AG04449 (cell line): ENCODE measurements at regions not wholly inside any gene's neighbourhood (a gene's known extent, or its start where the extent isn't known, plus 50 kb on each side); places are given as distances from the start of the nearest gene placed in this dataset.

ENCODE experiments used
- CTCF ChIA-PET: fragments of 350-600 bp; formaldehyde crosslinking; extraction: SDS; loops from one replicate; lab custom pipeline; 2021; ENCODE audit warnings: antibody characterized with exemption; lab: Yijun Ruan, JAX
- POLR2A ChIA-PET: fragments of 400-600, 350-600 bp; formaldehyde crosslinking; extraction: SDS; loops from one replicate; lab custom pipeline; 2020; ENCODE audit warnings: antibody characterized with exemption, inconsistent platforms; lab: Yijun Ruan, JAX
- DNase-seq: peaks from one replicate; pipeline ENCODE4 v3.0.0-alpha.2; 2010; ENCODE audit warnings: low read depth, low spot score
- H3K4me3 ChIP-seq: 2 replicates; pipeline ENCODE4 v1.5.1; 2011; ENCODE audit warnings: low read depth, mild to moderate bottlenecking, control low read depth, low read length
- TF ChIP-seq, protein P1 (sequence below): IDR thresholded peaks from one replicate; pipeline ENCODE4 v1.5.1; 2011; ENCODE audit warnings: mild to moderate bottlenecking, moderate library complexity, low read length, control low read depth, inconsistent platforms; ENCODE audit not compliant: insufficient read depth; ENCODE audit errors: missing control alignments

DNA sequence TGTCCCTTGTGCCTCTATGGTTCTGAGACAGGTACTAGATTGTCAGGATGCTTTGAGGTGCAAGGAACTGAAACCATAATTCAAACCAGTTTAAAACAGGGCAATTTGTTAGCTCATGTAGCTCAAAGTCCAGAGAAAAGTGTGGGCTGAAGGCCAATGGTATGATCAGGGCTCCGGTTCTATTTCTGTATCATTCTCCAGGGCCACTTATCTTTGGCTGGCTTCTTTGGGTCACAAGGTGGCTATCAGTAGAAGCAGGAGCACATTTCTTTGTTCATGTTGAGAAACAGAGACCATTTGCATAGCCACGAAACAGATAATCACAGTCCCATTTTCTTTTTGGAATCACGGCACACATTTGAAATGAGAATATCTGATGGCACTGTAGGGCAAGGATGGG is 294.9 kb downstream of the ETNK1 start:
- ChIA-PET POLR2A (no interaction called here), CTCF (no interaction called here)
- DNase-seq: no peak
- no peak overlapping the region for H3K4me3 ChIP-seq
- TF ChIP-seq, protein P1, sequence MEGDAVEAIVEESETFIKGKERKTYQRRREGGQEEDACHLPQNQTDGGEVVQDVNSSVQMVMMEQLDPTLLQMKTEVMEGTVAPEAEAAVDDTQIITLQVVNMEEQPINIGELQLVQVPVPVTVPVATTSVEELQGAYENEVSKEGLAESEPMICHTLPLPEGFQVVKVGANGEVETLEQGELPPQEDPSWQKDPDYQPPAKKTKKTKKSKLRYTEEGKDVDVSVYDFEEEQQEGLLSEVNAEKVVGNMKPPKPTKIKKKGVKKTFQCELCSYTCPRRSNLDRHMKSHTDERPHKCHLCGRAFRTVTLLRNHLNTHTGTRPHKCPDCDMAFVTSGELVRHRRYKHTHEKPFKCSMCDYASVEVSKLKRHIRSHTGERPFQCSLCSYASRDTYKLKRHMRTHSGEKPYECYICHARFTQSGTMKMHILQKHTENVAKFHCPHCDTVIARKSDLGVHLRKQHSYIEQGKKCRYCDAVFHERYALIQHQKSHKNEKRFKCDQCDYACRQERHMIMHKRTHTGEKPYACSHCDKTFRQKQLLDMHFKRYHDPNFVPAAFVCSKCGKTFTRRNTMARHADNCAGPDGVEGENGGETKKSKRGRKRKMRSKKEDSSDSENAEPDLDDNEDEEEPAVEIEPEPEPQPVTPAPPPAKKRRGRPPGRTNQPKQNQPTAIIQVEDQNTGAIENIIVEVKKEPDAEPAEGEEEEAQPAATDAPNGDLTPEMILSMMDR: no peak

DNA sequence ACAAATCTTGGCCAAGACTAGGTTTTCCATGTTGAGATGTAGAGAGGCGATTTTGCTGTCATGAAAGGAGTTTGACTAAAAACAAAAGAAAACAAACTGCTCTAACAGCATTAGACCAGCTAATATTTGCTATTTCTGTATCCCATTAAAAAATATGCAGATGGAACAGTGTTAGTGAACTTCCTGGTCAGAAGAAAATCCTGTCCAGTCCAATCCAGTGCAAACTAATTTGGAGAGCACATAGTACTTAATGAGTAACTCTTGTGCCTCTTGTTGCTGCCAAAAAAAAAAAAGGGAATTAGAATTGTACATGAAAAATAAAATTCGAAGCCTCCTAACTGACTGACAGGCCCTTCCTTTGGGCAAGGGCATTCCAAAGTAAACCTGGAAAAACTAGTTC is 298.8 kb downstream of the ETNK1 start:
- TF ChIP-seq, protein P1: no peak

DNA sequence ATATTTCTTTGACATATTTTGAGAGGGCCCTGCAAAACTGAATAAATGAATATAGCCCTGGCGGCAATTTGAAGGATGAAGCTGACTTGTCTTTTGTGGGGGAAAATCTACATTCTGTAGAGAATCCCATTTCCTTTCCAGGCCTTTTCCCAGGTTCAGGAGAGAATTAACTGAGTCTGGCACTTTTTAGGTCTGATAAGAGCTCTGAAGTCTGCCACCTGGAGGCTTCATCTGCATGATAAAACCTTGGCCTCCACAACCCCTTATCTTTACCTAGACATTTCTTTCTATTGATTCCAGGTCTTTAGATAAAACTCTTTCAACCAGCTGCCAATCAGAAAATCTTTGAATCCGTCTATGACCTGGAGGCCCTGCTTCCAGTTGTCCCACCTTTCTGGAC is 299.4 kb downstream of the ETNK1 start:
- CTCF ChIA-PET: no interaction called here
- POLR2A ChIA-PET: no interaction called here

More for the DNA sequence above, 298.8 kb downstream of the ETNK1 start:
- POLR2A ChIA-PET: no interaction called here
- CTCF ChIA-PET: no interaction called here
- no peak overlapping the region for H3K4me3 ChIP-seq
- DNase-seq: no peak

DNA sequence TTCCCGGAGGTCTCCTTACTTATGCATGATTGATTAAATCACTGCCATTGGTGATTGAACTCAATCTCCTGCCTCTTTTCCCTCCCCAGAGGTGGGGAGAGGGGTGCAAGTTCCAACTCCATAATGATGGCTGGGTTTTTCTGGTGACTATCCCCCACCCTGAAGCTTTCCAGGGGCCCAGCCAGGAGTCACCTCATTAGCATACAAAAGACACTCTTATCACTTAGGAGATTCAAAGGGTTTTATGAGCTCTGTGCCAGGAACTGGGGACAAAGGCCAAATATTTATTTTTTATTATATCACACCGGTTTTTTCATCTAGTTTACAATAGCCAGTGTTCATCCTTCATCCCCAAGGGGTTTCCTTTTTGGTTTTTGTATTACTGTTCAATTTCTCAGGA is 300.7 kb downstream of the ETNK1 start:
- POLR2A ChIA-PET: no interaction called here
- DNase-seq: no peak

More for the DNA sequence above, 299.4 kb downstream of the ETNK1 start:
- TF ChIP-seq, protein P1: no peak
- no peak overlapping the region for H3K4me3 ChIP-seq
- DNase-seq: no peak

DNA sequence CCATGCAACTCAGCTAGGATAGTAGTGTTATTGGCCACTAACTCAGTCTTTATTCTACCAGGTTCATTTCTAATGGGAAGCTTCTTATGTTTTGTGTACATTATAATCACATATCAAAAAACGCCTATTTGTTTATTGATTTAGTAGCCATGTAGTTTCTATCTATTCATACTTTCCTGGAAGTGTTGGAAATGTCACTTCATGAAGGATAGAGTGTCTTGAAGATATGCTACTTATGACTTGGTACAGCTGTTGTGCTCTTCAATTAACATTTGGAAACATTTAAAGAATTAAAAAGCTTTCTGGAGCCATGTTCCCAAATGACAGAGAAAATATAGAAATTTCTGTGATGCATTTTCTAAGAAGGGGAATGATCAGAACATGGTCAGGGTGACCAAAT is 307.5 kb downstream of the ETNK1 start:
- ChIA-PET POLR2A (no interaction called here), CTCF (no interaction called here)
- DNase-seq: no peak
- TF ChIP-seq, protein P1: no peak
- H3K4me3 ChIP-seq: no peak overlapping the region

More for the DNA sequence above, 300.7 kb downstream of the ETNK1 start:
- no peak overlapping the region for H3K4me3 ChIP-seq
- CTCF ChIA-PET: no interaction called here
- TF ChIP-seq, protein P1: no peak

DNA sequence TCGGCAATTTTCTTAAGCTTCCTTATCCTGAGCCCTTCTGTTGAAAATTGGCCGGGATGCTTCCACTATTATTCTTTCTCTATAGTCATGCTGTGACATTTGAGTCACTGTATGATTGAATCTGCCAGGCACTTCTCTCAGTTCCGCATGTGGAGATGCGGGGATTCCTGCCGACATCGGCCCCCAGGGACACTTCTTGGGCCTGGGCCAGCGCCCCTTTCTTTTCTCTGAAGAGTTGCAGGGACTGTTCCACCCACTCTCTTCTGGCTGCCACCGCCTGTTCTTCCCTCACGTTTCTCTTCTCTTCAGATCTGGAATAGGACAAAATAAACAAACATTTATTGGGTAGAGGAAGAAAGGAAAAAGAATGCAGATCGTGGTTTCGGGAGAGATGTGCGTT is 310.1 kb downstream of the ETNK1 start:
- H3K4me3 ChIP-seq: no peak overlapping the region
- DNase-seq: no peak
- POLR2A ChIA-PET: no interaction called here
- TF ChIP-seq, protein P1: no peak
- CTCF ChIA-PET: no interaction called here

DNA sequence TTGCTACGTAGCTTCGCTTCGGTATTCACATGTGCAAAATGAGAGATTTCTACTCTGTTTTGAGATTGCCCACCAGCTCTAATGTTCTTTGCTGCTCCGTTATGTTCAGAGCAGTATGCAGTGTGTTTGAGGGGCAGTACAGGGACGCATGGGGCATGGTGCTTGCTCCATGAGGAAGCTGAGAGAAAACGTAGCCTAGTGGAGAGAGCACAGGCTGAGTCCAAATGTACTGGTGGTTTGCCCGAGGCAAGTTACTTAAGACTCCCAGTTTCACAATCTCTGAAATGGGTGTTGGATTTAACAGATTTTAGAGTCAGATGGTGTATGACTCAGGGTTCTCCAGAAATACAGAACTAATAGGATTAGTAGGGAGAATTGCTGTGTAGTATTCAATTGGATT is 310.5 kb downstream of the ETNK1 start:
- CTCF ChIA-PET: no interaction called here
- POLR2A ChIA-PET: no interaction called here
- TF ChIP-seq, protein P1: no peak
- no peak overlapping the region for H3K4me3 ChIP-seq
- DNase-seq: no peak
